ENCODE measurements at regions not wholly inside any gene's neighbourhood (a gene's known extent, or its start where the extent isn't known, plus 50 kb on each side); places are given as distances from the start of the nearest gene placed in this dataset.

DNA sequence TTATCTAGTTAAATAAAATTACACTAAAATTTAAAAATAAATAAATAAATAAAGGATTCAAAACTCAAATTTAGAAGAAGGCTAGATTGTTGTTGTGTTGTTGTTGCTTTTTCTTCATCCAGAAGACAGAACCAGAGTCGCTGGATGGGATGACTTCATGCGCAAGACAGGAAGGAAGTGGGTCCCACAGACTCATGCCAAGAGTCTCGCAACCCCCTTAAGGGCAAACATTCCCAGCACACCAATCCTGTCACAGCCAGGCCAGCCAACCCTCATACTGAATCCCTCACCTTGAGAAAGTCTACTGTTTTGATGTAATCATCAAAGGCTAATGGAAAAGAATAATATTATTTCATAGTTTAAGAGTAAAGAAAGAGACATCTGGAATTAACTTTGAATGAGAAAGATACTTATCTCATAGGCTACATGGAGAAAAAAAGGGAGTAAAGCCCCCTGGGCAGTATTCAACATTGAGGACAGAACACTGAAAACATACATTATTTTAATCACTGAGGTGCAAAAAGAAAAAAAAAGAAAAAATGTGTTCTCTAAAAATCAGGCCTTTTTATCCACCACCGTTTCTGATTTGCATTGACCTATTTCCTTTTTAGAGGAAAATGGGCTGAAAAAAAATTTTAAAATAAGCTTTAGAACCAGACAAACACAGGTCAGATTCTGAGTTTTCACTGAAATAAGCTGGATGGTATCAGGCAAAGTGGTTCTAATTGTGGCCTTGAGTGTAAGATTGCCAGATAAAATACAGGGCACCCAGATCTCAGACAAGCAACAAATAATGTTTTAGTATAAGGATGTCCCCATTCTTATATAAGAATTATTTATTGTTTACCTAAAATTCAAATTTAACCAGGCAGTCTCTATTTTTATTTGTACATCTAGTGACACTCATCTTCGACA is 826.5 kb downstream of the TNS3 start:
- H2AFZ ChIP-seq (ENCODE audit: low read depth, low read length, poor library complexity, severe bottlenecking) = no peak overlapping the region
- BruUV-seq (replicated peaks) = no TSS peak

GRCh38 chr7:46754140-46754720 is 827.7 kb downstream of the TNS3 start:
- no peaks in the 10 kb centered on the region for H3K9me3 ChIP-seq (ENCODE audit: control insufficient read depth in 1 of 2, insufficient read depth in 1 of 2, low read depth in 1 of 2, low read length in 2 of 2)
- peak overlapping the region; percentile 3; the same call in 1 of the 2 replicates for H3K27ac ChIP-seq (ENCODE audit: low read depth, low read length)
- ChIA-PET RAD21 (ENCODE audit: low non-redundant PET in 1 of 2, low total read pairs in 2 of 2, uncharacterized antibody in 2 of 2, unreplicated experiment in 2 of 2) (no interaction called here), POLR2A (no interaction called here), CTCF (no interaction called here)
- no peak overlapping the region for H3K4me2 ChIP-seq (ENCODE audit: low read length)
- no peaks in the 10 kb centered on the region for H3K79me2 ChIP-seq (ENCODE audit: insufficient read depth, low read length)
- H3K4me3 ChIP-seq (replicated peaks in 1 of 2; ENCODE audit: low read depth in 1 of 2, low read length in 2 of 2) = no peak overlapping the region
- ATAC-seq = peak; percentile 61
- peaks cover 34 to 38% of the 10 kb centered on the region in 2 experiments for H3K4me1 ChIP-seq (ENCODE audit: control insufficient read depth in 1 of 2, insufficient read depth in 2 of 2, low read length in 2 of 2)
- intact Hi-C loops (cut with micrococcal nuclease) = loop anchor here (5.0 to 10.0 kb wide), 2 partner anchors 102 to 209 kb away; no protein-coding TSS in a partner anchor
- BruUV-seq (replicated peaks) = no TSS peak
- no peaks in the 10 kb centered on the region for H3K27me3 ChIP-seq (ENCODE audit: insufficient read depth, low read length)
- no peaks in the 10 kb centered on the region for H4K20me1 ChIP-seq (ENCODE audit: insufficient read depth)
- no peaks in the 10 kb centered on the region for H3K36me3 ChIP-seq (ENCODE audit: control insufficient read depth in 1 of 2, insufficient read depth in 2 of 2, low read length in 2 of 2)
- H3K9ac ChIP-seq (ENCODE audit: low read length) = no peak overlapping the region
- H3K9me2 ChIP-seq (ENCODE audit: insufficient read depth) = no peaks in the 10 kb centered on the region
- DNase-seq (ENCODE audit: low read depth, low spot score) = peak; percentile 36
- H2AFZ ChIP-seq (ENCODE audit: low read depth, low read length, poor library complexity, severe bottlenecking) = no peak overlapping the region
- TF ChIP-seq EZH2 (IDR thresholded peaks at IDR 0.05) (no peak), JUND (IDR thresholded peaks at IDR 0.05) (peak; percentile 65), SIN3A (IDR thresholded peaks at IDR 0.05; ENCODE audit: low read depth) (0 out of 2 replicates have a peak, but pooled peaks have one; percentile 32), CBX3 (IDR thresholded peaks at IDR 0.05; ENCODE audit: low read depth) (0 out of 2 replicates have a peak, but pooled peaks have one; percentile 47), CEBPB (IDR thresholded peaks at IDR 0.05; ENCODE audit: low read depth) (no peak; the same call in 1 of the 2 replicates), TCF7L2 (IDR thresholded peaks at IDR 0.05; ENCODE audit: borderline replicate concordance, extremely low read depth, insufficient read depth, insufficient read length) (no peak), ZNF274 (IDR thresholded peaks at IDR 0.05; ENCODE audit: low read depth, low read length) (no peak), ZBTB33 (IDR thresholded peaks at IDR 0.05; ENCODE audit: extremely low read depth, insufficient replicate concordance, low read length) (no peak), SP1 (IDR thresholded peaks at IDR 0.05; ENCODE audit: low read depth) (peak; percentile 70), POLR2A (IDR thresholded peaks at IDR 0.05; ENCODE audit: borderline replicate concordance, extremely low read depth, insufficient read depth, insufficient read length) (no peak)
- TF ChIP-seq, protein P1, sequence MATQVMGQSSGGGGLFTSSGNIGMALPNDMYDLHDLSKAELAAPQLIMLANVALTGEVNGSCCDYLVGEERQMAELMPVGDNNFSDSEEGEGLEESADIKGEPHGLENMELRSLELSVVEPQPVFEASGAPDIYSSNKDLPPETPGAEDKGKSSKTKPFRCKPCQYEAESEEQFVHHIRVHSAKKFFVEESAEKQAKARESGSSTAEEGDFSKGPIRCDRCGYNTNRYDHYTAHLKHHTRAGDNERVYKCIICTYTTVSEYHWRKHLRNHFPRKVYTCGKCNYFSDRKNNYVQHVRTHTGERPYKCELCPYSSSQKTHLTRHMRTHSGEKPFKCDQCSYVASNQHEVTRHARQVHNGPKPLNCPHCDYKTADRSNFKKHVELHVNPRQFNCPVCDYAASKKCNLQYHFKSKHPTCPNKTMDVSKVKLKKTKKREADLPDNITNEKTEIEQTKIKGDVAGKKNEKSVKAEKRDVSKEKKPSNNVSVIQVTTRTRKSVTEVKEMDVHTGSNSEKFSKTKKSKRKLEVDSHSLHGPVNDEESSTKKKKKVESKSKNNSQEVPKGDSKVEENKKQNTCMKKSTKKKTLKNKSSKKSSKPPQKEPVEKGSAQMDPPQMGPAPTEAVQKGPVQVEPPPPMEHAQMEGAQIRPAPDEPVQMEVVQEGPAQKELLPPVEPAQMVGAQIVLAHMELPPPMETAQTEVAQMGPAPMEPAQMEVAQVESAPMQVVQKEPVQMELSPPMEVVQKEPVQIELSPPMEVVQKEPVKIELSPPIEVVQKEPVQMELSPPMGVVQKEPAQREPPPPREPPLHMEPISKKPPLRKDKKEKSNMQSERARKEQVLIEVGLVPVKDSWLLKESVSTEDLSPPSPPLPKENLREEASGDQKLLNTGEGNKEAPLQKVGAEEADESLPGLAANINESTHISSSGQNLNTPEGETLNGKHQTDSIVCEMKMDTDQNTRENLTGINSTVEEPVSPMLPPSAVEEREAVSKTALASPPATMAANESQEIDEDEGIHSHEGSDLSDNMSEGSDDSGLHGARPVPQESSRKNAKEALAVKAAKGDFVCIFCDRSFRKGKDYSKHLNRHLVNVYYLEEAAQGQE (IDR thresholded peaks at IDR 0.05; ENCODE audit: low read depth) = no peak

More for the DNA sequence above, 826.5 kb downstream of the TNS3 start:
- CTCF ChIA-PET = no interaction called here
- DNase-seq (ENCODE audit: low read depth, low spot score) (no peak), ATAC-seq (no peak)
- Histone ChIP-seq H3K4me2 (ENCODE audit: low read length) (no peak overlapping the region), H3K9me2 (ENCODE audit: insufficient read depth) (no peaks in the 10 kb centered on the region), H3K9ac (ENCODE audit: low read length) (no peak overlapping the region), H3K4me1 (ENCODE audit: control insufficient read depth in 1 of 2, insufficient read depth in 2 of 2, low read length in 2 of 2) (peaks cover 43 to 48% of the 10 kb centered on the region in 2 experiments), H3K4me3 (replicated peaks in 1 of 2; ENCODE audit: low read depth in 1 of 2, low read length in 2 of 2) (no peak overlapping the region), H3K36me3 (ENCODE audit: control insufficient read depth in 1 of 2, insufficient read depth in 2 of 2, low read length in 2 of 2) (no peaks in the 10 kb centered on the region), H3K79me2 (ENCODE audit: insufficient read depth, low read length) (no peaks in the 10 kb centered on the region), H3K27ac (ENCODE audit: low read depth, low read length) (no peak overlapping the region), H3K27me3 (ENCODE audit: insufficient read depth, low read length) (no peaks in the 10 kb centered on the region), H3K9me3 (ENCODE audit: control insufficient read depth in 1 of 2, insufficient read depth in 1 of 2, low read depth in 1 of 2, low read length in 2 of 2) (no peaks in the 10 kb centered on the region), H4K20me1 (ENCODE audit: insufficient read depth) (no peaks in the 10 kb centered on the region)
- intact Hi-C loops (cut with micrococcal nuclease) = loop anchor here (10.0 kb wide), 1 partner anchor 211 kb away; no protein-coding TSS in a partner anchor
- RAD21 ChIA-PET (ENCODE audit: low non-redundant PET in 1 of 2, low total read pairs in 2 of 2, uncharacterized antibody in 2 of 2, unreplicated experiment in 2 of 2) = no interaction called here
- POLR2A ChIA-PET = no interaction called here
- TF ChIP-seq SIN3A (IDR thresholded peaks at IDR 0.05; ENCODE audit: low read depth) (no peak), ZFX (IDR thresholded peaks at IDR 0.05) (no peak), CEBPB (IDR thresholded peaks at IDR 0.05; ENCODE audit: low read depth) (no peak), ELF1 (IDR thresholded peaks at IDR 0.05; ENCODE audit: borderline replicate concordance, low read depth) (no peak), POLR2A (IDR thresholded peaks at IDR 0.05; ENCODE audit: borderline replicate concordance, extremely low read depth, insufficient read depth, insufficient read length) (no peak)
